ENCODE measurements at regions not wholly inside any gene's neighbourhood (a gene's known extent, or its start where the extent isn't known, plus 50 kb on each side); places are given as distances from the start of the nearest gene placed in this dataset.

DNA sequence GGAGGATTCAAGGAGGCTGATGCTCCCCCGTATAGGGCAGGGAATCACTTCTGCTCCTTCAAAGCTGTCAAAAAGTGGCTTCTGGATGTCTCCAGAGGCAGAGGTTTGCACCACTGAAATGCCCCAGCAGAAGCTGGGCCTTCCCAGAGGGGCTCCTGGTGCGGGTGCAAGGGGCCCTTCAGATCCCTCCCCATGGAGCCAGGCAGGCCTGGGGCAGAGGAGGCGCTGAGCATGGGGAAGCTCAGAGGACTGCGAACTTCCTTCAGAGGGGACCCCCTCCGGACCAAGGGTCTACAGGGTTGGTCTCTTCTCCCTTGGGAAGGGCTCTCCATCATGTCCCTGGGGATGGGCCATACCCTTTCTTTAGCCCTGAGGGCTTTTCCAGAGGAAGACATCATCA is 341.2 kb downstream of the DYSF start:
- DNase-seq (ENCODE audit: low spot score) (no peak), ATAC-seq (ENCODE audit: insufficient number of reproducible peaks, low FRiP score, low read depth) (no peak)
- Histone ChIP-seq H3K27me3 (replicated peaks; ENCODE audit: insufficient read depth) (no peaks in the 10 kb centered on the region), H3K9me3 (no peaks in the 10 kb centered on the region), H3K36me3 (no peaks in the 10 kb centered on the region), H3K4me1 (ENCODE audit: control insufficient read depth in 1 of 2, low read depth in 2 of 2) (peaks cover 9 to 34% of the 10 kb centered on the region in 2 donors), H3K27ac (no peak overlapping the region), H3K4me3 (no peak overlapping the region)
- TF ChIP-seq, protein P1, sequence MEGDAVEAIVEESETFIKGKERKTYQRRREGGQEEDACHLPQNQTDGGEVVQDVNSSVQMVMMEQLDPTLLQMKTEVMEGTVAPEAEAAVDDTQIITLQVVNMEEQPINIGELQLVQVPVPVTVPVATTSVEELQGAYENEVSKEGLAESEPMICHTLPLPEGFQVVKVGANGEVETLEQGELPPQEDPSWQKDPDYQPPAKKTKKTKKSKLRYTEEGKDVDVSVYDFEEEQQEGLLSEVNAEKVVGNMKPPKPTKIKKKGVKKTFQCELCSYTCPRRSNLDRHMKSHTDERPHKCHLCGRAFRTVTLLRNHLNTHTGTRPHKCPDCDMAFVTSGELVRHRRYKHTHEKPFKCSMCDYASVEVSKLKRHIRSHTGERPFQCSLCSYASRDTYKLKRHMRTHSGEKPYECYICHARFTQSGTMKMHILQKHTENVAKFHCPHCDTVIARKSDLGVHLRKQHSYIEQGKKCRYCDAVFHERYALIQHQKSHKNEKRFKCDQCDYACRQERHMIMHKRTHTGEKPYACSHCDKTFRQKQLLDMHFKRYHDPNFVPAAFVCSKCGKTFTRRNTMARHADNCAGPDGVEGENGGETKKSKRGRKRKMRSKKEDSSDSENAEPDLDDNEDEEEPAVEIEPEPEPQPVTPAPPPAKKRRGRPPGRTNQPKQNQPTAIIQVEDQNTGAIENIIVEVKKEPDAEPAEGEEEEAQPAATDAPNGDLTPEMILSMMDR (IDR thresholded peaks at IDR 0.05): no peak

DNA sequence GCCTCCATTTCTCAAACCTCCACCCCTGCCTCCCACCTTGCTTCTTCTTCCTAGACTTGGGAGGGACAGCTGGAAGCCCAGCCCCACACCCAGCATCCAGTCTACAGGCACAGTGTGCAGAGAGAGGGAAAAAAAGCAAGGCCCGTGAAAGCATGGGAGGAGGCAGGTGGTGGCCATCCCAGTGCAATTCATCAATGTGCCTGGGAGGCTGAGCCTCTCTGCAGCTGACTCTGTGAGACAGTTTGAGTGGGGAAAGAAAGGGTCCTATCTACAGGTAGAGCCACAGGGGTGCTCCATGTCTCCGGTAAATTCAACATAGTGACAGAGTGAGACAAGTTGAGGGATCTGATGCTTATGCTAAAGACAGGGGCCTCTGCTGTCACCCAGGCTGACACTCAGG is 340.6 kb downstream of the DYSF start:
- ATAC-seq (ENCODE audit: insufficient number of reproducible peaks, low FRiP score, low read depth): no peak
- H3K27ac ChIP-seq: no peak overlapping the region
- no peaks in the 10 kb centered on the region for H3K9me3 ChIP-seq
- no peaks in the 10 kb centered on the region for H3K36me3 ChIP-seq
- TF ChIP-seq, protein P1 (IDR thresholded peaks at IDR 0.05): no peak
- no peaks in the 10 kb centered on the region for H3K27me3 ChIP-seq (replicated peaks; ENCODE audit: insufficient read depth)
- H3K4me1 ChIP-seq (ENCODE audit: control insufficient read depth in 1 of 2, low read depth in 2 of 2): peaks cover 9 to 34% of the 10 kb centered on the region in 2 donors
- no peak for DNase-seq (ENCODE audit: low spot score)
- no peak overlapping the region for H3K4me3 ChIP-seq

DNA sequence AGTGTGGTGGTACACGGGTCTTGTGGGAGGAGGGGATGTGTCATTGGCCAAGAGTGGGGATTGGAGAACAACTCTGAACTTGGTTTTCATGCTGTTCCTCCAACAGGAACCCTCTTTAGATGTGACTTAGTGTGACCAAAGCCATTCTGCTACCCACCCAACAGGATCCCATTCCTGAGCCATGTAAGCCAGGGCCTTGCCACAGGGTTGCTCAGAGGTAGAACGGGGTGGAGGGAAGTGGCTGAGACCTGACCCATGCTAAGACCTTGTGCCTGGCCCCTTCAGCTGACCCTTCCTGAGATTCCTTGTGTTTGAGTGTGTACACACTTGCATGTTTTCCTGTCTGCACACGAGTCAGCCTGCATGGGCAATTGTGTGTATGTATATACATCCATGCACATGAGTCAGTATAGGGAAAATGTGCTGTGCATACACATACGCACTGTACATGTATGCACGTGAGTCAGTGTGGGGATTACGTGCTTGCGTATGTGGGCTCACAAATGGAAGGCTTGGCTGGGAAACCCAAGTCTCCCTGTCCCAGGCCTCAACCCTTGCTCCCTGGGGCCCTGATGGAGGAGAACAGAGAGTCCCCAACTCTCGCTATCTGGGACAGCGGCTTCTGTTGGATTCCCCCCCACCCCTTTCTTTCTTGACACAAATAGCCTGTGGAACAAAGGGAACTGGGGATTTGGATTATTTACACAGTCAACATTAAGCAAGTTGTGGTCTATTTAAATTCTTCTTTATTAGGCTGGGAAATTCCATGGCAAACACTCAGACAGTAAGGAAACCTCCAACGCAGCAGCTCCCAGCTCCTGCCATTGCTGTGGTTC is 339.8 kb downstream of the DYSF start:
- TF ChIP-seq, protein P1 (IDR thresholded peaks at IDR 0.05): no peak
- ATAC-seq (ENCODE audit: insufficient number of reproducible peaks, low FRiP score, low read depth) (no peak), DNase-seq (ENCODE audit: low spot score) (no peak)
- H3K9me3 ChIP-seq: no peaks in the 10 kb centered on the region
- no peaks in the 10 kb centered on the region for H3K36me3 ChIP-seq
- peaks cover 9 to 29% of the 10 kb centered on the region in 2 donors for H3K4me1 ChIP-seq (ENCODE audit: control insufficient read depth in 1 of 2, low read depth in 2 of 2)
- no peaks in the 10 kb centered on the region for H3K27me3 ChIP-seq (replicated peaks; ENCODE audit: insufficient read depth)
- H3K27ac ChIP-seq: no peak overlapping the region
- no peak overlapping the region for H3K4me3 ChIP-seq

DNA sequence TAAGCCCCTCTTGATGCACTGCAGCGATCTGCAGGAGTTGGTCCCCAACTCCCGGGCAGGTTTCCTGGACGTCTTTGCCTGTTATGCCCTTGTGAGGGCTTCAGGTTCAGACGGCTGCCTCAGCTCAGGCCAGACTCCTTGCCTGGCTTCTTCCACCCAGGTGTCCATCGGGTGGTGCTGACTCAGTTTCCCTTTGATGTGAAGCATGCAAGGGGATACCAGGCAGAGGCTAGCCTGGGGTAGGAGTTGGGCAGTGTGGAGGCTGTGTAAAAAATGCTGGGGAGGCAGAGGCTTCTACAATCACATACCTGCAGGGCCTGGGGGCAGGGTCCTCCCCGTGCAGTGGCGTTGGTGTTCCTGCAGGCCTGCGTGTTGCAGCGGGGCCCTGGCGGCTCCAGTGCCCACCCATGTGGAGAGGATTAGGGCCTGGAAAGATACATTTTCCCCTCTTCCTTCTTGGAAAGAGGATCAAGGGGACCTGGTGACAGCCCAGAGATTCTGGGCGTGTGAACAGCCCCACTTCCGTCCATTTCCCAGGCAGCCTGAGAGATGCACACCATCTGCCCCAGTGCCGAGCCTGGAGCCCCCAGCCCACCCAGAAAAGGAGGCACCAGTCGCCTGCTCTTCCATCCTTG is 338.3 kb downstream of the DYSF start:
- TF ChIP-seq, protein P1 (IDR thresholded peaks at IDR 0.05): no peak
- H3K4me3 ChIP-seq: no peak overlapping the region
- no peak for DNase-seq (ENCODE audit: low spot score)
- no peaks in the 10 kb centered on the region for H3K36me3 ChIP-seq
- no peaks in the 10 kb centered on the region for H3K9me3 ChIP-seq
- no peak overlapping the region for H3K27ac ChIP-seq
- peaks cover 3 to 15% of the 10 kb centered on the region in 2 donors for H3K4me1 ChIP-seq (ENCODE audit: control insufficient read depth in 1 of 2, low read depth in 2 of 2)
- ATAC-seq (ENCODE audit: insufficient number of reproducible peaks, low FRiP score, low read depth): no peak
- H3K27me3 ChIP-seq (replicated peaks; ENCODE audit: insufficient read depth): no peaks in the 10 kb centered on the region

DNA sequence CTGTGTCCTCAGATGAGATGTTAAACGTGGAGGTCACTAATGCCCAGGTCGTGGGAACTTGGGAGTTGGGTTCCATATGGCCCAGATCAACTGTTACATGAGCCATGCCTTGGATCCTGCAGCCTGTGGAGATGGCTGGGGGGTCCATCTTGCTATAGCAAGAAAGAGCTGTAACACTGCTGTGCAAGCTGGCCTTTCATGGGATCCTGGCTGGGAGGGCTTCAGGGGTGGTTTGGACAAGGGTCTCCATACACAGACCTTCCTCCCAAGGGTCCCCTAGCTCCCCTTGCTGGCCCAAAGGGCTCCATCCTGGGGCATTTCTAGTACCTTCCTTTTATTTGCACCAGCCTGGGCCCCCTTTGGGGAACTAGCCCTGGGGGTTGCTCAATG is 337.7 kb downstream of the DYSF start:
- Histone ChIP-seq H3K9me3 (no peaks in the 10 kb centered on the region), H3K27me3 (replicated peaks; ENCODE audit: insufficient read depth) (no peaks in the 10 kb centered on the region), H3K4me3 (no peak overlapping the region), H3K36me3 (no peaks in the 10 kb centered on the region), H3K4me1 (ENCODE audit: control insufficient read depth in 1 of 2, low read depth in 2 of 2) (peaks cover 0 to 10% of the 10 kb centered on the region in 2 donors), H3K27ac (no peak overlapping the region)
- ATAC-seq (ENCODE audit: insufficient number of reproducible peaks, low FRiP score, low read depth) (no peak), DNase-seq (ENCODE audit: low spot score) (no peak)
- TF ChIP-seq, protein P1 (IDR thresholded peaks at IDR 0.05): no peak

Measured in thoracic aorta (tissue), 2 donors.